Suprapubic skin (tissue), 4 donors: ENCODE measurements at regions not wholly inside any gene's neighbourhood (a gene's known extent, or its start where the extent isn't known, plus 50 kb on each side); places are given as distances from the start of the nearest gene placed in this dataset.

Experiments
- EP300 ChIP-seq: sonication (generic); formaldehyde crosslinking; IDR thresholded peaks from one replicate; pipeline ENCODE4 v1.6.1; 2017; ENCODE audit warnings: antibody characterized with exemption
- POLR2A ChIP-seq, 2 donors: fragments of 450-650 bp; IDR thresholded peaks; one replicate each; pipeline ENCODE4 v1.6.1; 2017; ENCODE audit warnings: antibody characterized with exemption in 2 of 2, mild to moderate bottlenecking in 2 of 2, moderate library complexity in 2 of 2
- POLR2AphosphoS5 ChIP-seq, 3 donors: sonication (generic); formaldehyde crosslinking; IDR thresholded peaks; one replicate each; pipeline ENCODE4 v1.6.1; 2017; ENCODE audit warnings: antibody characterized with exemption in 3 of 3
- TF ChIP-seq, protein P1 (sequence below), 2 donors: fragments of 200-600 bp in 1 of 2; fragments of 450-650 bp in 1 of 2; sonication (generic) in 1 of 2; IDR thresholded peaks; one replicate each; pipeline ENCODE4 v1.5.1; 2016 to 2019; ENCODE audit warnings: antibody characterized with exemption in 2 of 2, mild to moderate bottlenecking in 1 of 2, moderate library complexity in 1 of 2

DNA sequence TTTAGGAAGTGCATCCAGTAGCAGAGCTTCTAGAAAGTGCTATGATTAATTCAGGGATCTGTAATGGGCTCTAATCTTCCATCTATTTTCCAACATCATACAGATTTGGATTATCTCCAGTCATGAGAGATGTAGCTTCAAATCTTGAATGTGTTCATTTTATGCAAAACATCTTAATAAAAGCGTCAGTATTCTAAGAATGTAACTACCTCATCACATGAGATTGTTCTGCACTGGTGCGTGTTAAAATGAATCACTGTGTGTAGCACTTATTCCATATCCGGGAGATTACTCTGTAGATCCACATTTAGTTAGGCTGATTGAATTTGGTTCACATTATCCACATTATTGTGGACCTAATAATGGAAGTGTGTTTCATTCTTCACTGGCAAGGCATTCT, 344.9 kb upstream of the CHRM2 start:
- TF ChIP-seq, protein P1, sequence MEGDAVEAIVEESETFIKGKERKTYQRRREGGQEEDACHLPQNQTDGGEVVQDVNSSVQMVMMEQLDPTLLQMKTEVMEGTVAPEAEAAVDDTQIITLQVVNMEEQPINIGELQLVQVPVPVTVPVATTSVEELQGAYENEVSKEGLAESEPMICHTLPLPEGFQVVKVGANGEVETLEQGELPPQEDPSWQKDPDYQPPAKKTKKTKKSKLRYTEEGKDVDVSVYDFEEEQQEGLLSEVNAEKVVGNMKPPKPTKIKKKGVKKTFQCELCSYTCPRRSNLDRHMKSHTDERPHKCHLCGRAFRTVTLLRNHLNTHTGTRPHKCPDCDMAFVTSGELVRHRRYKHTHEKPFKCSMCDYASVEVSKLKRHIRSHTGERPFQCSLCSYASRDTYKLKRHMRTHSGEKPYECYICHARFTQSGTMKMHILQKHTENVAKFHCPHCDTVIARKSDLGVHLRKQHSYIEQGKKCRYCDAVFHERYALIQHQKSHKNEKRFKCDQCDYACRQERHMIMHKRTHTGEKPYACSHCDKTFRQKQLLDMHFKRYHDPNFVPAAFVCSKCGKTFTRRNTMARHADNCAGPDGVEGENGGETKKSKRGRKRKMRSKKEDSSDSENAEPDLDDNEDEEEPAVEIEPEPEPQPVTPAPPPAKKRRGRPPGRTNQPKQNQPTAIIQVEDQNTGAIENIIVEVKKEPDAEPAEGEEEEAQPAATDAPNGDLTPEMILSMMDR (IDR thresholded peaks at IDR 0.05) = no peak
- no peak for TF ChIP-seq POLR2A (IDR thresholded peaks at IDR 0.05)
- no peak for TF ChIP-seq POLR2AphosphoS5 (IDR thresholded peaks at IDR 0.05)
- no peak for TF ChIP-seq EP300
